Stimulated activated CD4-positive, alpha-beta T cell treated with anti-CD3 and anti-CD28 coated beads, Interleukin-2, amount 100 ng/mL, for 24 hours (primary cell): ENCODE measurements at regions not wholly inside any gene's neighbourhood (a gene's known extent, or its start where the extent isn't known, plus 50 kb on each side); places are given as distances from the start of the nearest gene placed in this dataset.

Experiments used
- DNase-seq, 2 donors: peaks; one replicate each; pipeline ENCODE4 v3.0.0-alpha.2; 2020

DNA sequence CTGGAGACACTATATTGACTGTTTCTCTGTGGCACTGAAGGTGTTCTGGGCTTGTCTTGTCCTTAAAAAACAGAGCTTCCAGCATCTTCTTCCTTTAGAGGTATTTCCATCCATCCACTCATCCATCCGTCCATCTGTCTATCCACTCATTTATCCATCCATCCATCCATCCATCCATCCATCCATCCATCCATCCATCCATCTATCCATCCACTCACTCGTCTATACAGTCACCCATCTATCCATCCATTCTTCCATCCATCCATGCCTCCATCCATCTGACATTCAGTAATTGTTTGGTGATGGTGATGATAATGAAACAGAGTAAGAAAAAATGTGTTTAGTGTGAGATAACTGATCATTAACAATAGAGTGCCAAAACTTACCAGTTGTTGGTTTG, 334.8 kb downstream of the NSG2 start:
- DNase-seq: no peak

DNA sequence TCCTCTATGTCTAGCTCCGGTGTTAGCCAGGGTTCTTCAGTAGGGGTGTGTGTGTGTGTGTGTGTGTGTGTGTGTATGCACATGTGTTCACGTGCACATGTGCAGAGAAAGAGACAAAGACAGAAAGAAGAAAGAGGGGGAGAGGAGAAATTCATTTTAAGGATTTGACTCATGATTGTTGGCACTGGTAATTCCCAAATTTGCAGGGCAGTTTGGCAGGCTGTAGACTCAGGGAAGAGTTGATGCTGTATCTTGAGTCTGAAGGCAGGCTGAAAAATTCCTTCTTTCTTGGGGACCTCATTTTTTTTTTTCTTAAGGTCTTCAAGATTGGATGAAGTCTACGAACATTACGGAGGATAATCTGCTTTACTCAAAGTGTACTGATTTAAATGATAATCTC, 335.7 kb downstream of the NSG2 start:
- no peak for DNase-seq

DNA sequence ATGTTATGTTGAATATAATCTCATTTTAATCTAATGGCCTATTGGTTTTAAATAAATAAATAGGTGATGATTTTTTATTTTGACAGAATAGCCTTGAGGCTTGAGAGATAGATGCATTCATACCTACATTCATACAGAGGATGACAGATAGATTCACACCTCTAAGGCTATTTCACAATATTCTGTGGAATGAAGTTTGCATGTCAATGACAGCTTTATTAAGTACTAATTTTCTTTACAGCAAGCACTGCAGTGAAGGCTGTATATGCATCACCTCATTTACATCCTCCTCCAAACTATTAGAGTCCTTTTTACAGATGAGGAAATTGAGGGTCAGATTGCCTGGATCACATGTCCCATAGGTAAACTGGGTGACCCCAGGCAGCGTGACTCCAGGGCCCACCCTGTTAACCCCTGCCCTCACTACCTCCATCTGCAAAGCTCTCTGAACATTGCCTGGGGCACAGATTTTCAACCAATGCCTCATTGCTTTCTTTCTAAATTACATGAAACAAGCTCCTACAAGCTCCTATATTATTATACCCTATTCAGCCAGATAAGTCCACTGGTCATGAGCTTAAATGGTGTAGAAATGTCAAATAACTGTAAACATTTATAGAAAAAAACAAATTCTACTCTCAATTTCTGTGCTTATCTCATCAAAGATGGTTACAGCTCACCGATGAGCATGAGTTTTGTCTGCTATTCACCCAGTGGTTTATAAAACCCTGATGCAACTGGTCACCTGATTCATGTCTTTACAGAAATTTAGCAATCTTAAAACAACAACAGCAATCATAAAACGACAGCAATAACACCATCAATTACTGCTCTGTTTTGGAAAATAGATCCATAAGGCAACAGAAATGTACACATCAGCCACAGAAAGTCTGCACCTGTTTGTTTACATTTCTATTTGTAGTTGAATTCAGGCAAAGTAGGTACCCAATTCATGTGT, 338.0 kb downstream of the NSG2 start:
- no peak for DNase-seq

DNA sequence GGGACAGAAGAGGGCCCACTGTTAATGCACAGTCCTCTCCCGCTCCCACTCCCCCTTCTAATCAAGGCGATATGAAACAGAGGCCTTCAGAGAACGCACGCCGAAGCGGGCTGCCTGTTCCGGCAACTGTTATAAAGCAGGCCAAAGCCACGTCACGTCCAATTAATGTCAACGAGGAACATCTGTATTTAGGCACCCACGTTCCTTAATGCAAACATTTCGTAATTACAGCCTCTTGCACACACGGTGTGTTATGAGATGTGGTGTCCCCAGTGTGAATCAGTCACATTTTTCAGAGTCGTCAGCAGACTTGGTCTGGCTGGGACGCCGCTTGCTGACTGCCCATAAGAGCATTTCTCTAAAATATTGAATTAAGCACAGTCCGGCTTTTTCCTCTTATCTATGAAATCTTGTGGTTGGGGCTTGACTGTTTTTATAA, 339.0 kb downstream of the NSG2 start:
- no peak for DNase-seq

DNA sequence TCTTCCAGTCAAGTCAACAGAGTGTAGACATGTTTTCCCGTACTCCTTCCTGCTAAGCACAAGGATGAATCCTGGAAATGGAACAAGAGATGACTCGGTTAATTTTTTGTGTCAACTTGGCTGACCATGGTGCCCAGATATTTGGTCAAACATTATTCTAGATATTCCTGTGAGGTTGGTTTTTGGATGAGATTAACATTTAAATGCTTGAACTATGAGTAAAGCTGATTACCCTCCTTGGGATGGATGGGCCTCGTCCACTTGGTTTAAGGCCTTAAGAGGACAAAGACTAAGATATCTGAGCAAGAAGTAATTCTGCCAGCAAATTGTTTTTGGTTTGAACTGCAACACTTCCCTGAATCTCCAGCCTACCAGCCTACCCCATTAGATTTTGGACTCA, 338.1 kb upstream of the MSX2 start:
- DNase-seq: no peak

DNA sequence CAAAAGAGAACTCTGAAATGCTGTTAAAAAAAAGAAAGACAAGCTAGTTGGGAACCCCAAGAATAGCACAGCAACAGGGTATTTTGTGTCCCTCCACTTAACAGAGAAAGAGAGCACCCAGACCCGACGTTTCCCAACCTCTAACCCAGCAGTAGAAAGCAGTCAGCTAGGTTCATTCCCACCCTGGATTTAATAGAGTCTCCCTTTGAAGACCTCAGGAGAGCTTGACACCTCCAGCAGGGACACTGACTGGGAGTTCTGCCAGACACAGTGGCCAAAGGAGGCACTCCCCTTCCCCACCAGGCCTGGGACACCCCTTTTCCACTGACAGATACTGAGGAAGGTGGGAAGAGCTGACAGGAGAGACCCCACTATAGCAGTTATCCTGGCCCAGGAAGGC, 337.5 kb upstream of the MSX2 start:
- no peak for DNase-seq

DNA sequence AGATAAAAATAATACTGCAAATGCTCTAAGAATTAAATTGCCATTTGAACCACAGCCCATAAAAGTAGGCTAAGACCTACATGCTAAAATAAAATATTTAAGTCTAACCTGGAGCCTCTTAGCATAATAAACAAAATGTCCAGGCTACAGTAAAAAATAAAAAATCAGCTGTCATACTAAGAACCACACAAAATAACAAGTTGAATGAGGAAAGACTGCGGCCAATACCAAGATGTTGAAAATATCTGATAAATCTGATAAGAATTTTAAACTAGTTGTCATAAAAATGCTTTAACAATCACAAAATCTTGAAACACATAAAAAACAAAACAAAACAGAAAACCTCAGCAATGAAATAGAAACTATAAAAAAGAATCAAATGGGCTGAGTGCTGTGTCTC, 336.9 kb upstream of the MSX2 start:
- DNase-seq: no peak

DNA sequence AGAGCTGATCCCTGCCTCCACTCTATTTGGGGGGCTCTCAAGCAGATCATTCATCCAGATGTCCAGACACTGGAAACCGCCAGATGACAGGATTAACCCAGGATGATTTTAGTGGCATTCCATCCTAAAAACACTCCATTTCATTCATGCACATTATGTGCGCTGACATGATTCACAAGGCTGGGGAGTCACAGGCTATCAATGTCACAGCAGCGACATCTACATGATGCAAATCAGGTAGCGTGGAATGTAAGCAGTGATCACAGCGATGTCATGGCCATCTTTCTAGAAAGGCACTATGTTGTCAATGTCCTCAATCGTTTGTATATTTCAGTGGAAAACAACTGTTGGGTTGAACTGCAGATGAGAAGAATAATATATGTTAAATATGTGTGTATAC, 331.5 kb upstream of the MSX2 start:
- no peak for DNase-seq

DNA sequence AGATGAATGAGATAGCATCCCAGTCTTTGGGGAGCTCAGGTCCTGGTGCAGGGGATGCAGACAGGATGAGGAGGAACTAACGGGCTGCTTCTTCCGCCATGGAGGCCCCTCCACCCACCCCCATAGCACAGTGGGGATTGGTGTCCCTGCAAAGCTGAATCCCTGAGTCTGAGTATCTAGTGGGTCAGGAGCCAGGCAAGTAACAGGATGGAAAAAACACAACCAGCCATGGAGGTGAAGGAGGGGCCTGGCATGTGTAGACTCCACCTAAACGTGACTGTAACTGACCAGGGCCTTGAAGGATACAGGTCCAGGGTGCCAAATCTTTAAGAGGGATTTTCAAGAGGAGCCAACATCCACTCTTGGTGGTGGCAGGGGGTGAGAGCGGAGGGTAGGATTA, 327.8 kb upstream of the MSX2 start:
- no peak for DNase-seq

DNA sequence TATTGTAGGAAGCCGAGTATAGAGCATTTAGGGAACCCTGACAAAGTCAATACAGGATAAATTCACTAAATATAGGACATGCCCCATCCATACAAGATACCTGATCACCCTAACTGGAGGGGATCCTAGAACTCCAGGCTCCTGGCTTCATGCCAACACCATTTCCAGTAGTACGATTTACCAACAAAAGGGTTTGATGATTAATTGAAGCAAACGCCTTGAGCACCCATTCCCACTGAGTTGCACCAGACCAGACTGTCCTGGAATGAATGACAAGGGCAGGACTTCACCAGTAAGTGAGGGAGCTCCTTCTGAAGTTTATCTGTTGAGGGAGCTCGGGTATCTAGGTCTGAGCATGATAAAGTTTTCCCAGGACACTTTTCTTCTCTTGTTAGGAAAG, 327.2 kb upstream of the MSX2 start:
- no peak for DNase-seq

DNA sequence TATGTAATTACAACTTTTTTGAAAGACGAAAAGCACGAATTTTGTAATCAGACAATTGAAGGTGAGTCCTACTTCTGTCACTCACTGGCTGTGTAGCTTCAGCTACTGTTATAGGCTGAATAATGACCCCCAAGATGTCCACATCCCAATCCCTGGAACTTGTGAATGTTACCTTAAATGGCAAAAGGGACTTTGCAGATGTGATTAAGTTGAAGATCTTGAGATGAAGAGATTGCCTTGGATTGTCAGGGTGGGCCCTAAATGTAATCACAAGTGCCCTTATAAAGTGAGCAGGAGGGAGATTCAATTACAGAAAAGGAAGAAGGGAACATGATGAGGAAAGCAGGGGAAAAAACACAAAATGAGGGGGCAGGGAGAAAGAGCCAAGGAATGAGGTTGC, 326.2 kb upstream of the MSX2 start:
- no peak for DNase-seq

DNA sequence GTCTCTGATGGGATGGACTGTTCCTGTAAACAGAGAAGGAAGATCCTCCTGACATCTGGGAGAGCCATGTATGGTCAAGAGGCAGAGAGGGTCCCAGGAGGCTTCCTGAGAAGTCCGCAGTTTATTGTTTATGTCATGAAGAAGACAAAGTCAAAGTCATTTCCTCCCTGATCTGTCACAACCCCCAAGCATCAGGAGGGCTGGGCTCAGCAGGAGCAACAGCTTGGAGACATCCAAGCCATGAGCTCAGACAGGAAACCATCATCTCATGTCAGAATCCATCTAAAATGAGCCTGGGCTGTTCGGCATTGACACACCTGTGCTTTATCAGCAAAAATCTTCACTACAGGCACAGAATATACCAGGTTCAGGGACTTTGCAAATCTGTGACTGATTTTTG, 325.0 kb upstream of the MSX2 start:
- DNase-seq: no peak

DNA sequence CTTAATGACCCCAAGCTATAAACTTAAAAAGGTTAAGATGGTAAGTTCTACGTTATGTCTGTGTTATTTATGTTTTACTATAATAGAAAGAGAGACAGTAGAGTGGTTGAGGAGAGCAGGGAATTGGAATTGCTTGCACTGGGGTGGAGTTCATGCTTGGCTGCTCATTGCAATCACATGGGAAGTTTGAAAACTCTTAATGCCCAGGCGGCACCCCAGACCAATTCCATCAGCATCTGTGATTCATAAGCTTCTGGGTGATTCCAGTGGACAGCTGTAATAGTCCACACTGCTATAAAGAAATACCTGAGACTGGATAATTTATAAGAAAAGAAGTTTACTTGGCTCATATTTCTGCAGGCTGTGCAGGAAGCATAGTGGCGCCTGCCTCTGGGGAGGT, 323.9 kb upstream of the MSX2 start:
- no peak for DNase-seq

DNA sequence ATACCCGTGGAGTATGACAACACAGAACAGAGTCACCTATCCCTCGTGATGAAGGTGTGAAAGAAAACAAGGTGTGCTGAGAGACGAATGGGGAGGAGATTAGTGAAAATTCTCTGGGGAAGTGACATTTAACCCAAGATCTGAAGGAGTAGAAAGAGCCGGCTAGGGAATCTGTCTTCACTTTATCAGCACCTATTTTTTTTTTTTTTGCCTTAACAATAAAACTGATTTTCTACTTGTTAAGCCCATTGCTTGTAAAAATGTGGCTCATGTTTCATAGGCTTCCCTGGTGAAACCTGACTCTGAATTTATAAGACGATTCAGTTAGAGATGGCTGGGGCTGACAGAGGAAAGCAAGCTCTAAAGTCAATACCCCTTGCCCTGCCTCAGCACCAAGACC, 322.6 kb upstream of the MSX2 start:
- DNase-seq: no peak

DNA sequence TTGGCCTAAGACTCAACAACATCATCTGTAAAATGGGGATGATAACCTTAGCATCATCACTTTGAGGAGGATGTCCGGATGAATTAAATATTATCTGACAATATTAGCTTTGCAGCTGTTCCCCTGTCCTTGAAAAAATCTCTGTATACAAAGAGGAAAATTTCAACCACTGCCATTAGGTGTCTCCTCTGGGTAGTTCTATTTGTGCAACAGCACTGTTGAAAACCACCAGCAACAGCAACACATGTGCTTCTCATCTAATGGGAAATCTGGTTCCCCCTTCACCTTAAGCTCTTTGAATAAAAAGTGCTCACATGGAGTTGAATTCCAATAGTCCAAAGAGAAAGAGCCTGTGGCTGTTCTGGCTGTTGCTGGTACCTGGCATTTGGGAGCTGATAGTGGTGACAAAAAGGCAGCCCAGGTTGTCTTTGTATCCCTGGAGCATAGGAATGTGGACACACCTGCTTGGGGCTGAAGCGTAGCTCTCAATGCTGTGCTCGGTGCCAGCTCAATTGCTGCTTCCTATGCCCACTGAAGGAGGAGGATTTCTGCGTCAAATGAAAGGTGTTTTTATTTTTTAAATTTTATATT, 322.1 kb upstream of the MSX2 start:
- no peak for DNase-seq

DNA sequence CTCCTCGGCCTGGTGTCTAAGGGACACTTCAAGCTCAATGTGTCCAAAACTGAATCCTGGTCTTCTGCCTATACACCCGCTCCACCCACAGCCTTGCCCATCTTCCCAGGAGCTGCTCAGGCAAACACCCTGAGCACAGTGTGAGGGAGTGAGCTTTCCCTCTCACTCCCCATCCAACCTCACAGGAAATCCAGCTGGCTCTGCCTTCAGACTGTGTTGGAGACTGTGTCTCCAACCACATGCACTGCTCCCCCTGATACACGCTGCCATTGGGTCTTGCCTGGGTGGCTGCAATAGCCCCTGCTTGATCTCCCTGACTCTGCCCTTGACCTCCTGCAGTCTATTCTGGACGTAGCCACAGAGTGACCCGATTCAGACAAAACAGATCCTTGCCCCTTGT, 319.5 kb upstream of the MSX2 start:
- no peak for DNase-seq

DNA sequence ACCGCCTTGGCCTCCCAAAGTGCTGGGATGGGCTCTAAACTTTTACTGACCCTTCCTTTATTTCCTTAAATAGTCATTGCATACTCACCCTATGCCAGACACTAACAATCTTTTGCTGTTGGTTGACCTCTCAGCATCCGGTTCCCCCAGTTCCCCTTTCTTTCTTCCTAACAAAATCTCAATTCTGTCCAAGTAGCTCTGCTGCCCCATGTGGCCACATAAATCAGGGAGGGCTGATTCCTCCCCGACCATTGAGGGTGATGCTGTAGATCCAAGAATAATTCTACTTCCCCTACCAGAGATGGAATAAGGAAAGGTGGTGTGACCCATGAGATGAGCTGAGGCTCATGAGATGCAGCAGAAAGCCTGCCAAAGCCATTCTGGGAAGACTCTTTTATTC, 315.3 kb upstream of the MSX2 start:
- no peak for DNase-seq

DNA sequence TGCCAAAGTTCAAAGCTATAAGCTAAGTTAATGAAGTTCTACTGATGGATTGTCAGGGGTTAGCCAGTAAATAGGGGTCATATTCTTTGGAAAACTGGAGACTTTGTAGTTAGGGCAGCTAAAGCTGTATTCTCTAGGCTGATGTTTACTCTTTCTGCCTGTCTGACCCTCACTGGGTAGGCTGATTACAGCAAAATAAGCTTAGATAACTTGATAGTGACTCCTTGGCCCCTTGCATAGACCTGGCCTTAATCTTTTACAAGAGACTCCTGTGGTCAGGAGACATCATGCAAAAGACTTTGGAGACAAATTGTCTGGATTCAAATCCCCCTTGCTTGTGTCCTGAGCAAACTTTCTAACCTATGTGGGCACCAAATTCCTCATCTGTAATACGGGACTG, 314.4 kb upstream of the MSX2 start:
- no peak for DNase-seq

DNA sequence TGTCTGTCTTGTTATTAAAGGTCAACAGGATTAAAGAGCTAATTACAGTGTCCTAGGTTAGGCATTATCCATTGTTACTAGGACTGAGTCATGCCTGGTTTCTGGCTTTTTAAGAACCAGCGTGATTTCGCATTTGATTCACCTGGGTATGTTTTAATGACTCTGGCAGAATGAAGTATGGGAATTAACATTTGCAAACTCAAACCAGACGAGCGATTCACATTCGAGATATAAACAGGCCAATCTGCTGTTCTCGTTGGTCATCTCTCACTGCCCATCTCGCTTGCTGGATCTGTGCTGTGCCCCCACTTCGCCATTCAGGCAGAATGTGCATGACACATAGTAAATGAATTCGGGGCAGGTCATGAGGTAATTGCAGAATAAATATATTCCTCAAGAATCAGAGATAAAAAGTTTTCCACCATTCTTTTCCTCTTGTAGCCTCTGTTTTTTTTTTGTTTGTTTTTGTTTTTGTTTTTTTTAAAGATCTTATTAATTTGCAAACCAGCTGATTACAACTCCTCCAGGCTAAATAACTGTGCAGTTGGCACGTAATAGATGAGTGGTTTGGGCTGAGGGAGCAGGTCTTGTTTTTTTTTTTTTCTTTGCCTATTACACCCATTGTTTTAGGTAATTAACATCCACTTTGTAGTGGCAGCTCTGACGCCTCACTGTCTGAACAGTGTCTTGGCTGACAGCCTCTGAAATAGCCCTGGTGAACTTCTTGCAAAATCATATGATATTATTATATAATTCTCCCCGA, 313.5 kb upstream of the MSX2 start:
- no peak for DNase-seq

DNA sequence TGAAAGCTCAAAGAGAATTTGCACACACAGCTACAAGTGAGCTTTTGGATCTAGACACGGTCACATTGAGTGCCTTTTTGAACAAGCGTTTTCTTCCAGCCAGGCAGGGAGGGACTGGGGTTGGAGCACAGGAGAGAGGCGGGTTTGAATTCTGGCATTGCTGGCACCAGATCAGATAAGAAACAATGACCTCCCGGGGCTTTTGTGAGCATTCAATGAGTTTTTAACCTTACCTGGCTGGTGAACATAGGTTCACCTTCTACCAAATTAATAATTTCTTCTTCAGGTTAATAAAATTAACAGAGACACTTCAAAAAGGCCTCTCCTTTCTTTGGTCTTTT, 312.9 kb upstream of the MSX2 start:
- no peak for DNase-seq

DNA sequence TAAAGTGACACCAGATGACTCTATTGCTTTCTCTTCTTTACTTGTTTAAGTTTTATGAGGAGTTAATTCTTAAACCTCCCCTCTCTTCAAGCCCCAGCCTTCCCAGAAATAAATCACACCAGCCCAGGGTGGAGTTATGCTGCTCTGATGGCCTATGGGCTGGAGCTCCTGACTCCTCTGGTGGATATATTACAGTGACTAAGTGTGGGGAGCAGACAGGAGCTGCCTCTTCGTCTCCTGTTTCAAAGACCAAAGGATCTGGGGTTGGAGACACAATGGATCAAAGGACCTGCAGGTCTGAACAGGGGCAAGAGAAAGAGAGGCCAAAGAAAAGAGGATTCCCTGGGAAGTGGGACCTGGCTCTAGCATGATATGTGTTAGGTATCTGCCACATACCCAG, 312.0 kb upstream of the MSX2 start:
- no peak for DNase-seq

DNA sequence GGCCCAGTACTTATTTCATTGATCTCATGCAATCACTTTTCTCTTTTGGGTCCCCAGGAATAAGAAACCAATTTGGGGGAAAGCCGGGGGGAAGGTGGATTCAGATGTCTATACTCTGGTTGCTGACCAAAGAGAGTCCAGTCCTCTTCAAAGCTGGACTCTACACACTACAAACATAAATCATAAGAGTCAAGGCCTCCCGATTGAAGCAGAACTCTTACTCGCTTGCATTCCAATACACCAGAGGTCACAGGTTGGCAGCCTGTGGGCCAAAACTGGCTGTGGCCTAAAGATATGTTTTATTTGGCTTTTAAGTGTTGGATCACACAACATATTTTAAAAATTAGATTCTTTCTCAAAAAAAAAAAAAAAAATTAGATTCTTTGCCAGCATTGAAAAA, 311.4 kb upstream of the MSX2 start:
- no peak for DNase-seq

DNA sequence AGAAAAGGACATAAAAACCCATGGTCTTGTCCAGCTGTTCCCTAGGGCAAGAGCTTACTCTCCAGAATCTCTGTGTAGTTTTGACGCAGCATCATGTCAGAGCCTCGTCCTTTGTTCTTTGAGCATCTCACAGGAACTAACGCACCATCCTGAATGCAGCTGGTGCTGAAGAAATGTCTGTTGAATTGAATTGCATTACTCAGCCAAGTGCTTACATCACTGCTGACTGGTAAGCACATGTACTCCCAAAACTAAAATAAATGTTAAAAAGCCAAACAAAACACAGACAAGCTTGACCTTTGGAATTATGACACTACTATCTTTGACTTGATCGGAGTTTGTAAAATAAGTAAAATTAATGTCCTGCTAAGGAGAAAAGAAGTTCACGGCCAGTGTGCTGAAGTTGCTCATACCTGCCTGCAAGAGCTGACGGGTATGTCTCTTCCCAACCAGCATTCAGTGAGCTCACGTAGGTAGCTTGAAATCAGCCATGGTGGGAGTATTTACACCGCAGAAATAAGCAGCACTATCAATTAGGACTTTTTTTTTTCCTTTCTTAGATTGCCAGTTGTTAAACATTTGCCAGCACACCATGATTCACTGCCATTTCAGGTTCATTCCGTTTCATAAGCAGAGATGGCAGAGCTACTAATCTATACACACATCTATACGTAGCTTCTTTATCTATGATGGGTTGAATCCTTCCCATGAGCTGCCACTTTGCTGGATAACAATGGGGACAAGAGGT, 310.6 kb upstream of the MSX2 start:
- no peak for DNase-seq
